HG02970 (cell line): ENCODE measurements at regions not wholly inside any gene's neighbourhood (a gene's known extent, or its start where the extent isn't known, plus 50 kb on each side); places are given as distances from the start of the nearest gene placed in this dataset.

Source experiments
- ATAC-seq: cut with Tn5 transposase; IDR thresholded peaks from one replicate; pipeline ENCODE4 v1.9.1; 2021; ENCODE audit warnings: mild to moderate bottlenecking, moderate library complexity, moderate number of reproducible peaks; ENCODE audit not compliant: unreplicated experiment, low FRiP score

- ATAC-seq = no peak
Observed at GRCh38 chr14:48936849-48937248, 649.3 kb downstream of the RPS29 start.

GRCh38 chr14:48936362-48936761 is 649.8 kb downstream of the RPS29 start:
- ATAC-seq = no peak

GRCh38 chr14:48925184-48925583 is 661.0 kb downstream of the RPS29 start:
- no peak for ATAC-seq

- no peak for ATAC-seq
Observed at GRCh38 chr14:48914921-48915320, 671.3 kb downstream of the RPS29 start.

- no peak for ATAC-seq
Observed at GRCh38 chr14:48914382-48914781, 671.8 kb downstream of the RPS29 start.

GRCh38 chr14:48900565-48900964 is 685.6 kb downstream of the RPS29 start:
- no peak for ATAC-seq

- no peak for ATAC-seq
Observed at GRCh38 chr14:48890333-48890732, 695.8 kb downstream of the RPS29 start.

GRCh38 chr14:48876806-48877340 is 709.3 kb downstream of the RPS29 start:
- ATAC-seq = no peak

GRCh38 chr14:48874711-48875110 is 711.5 kb downstream of the RPS29 start:
- no peak for ATAC-seq

- ATAC-seq = no peak
Observed at GRCh38 chr14:48857366-48857765, 728.8 kb downstream of the RPS29 start.

GRCh38 chr14:48853159-48853558 is 733.0 kb downstream of the RPS29 start:
- ATAC-seq = no peak

GRCh38 chr14:48849741-48850322 is 736.3 kb downstream of the RPS29 start:
- no peak for ATAC-seq

- no peak for ATAC-seq
Observed at GRCh38 chr14:48842785-48843184, 743.4 kb downstream of the RPS29 start.

- no peak for ATAC-seq
Observed at GRCh38 chr14:48826058-48826457, 760.1 kb downstream of the RPS29 start.

- no peak for ATAC-seq
Observed at GRCh38 chr14:48814562-48814961, 771.6 kb downstream of the RPS29 start.

- ATAC-seq = no peak
Observed at GRCh38 chr14:48805315-48805714, 780.9 kb downstream of the RPS29 start.

- ATAC-seq = no peak
Observed at GRCh38 chr14:48792376-48793024, 793.7 kb downstream of the RPS29 start.

- ATAC-seq = no peak
Observed at GRCh38 chr14:48788771-48789170, 797.4 kb downstream of the RPS29 start.

- ATAC-seq = no peak
Observed at GRCh38 chr14:48786498-48786897, 799.7 kb downstream of the RPS29 start.

GRCh38 chr14:48771717-48772116 is 814.5 kb downstream of the RPS29 start:
- ATAC-seq = no peak

- no peak for ATAC-seq
Observed at GRCh38 chr14:48751293-48751692, 834.9 kb downstream of the RPS29 start.

GRCh38 chr14:48748151-48748675 is 838.0 kb downstream of the RPS29 start:
- no peak for ATAC-seq
